WTC11 (cell line): ENCODE measurements at regions not wholly inside any gene's neighbourhood (a gene's known extent, or its start where the extent isn't known, plus 50 kb on each side); places are given as distances from the start of the nearest gene placed in this dataset.

Experiments used
- ATAC-seq: fragments of 200-7000 bp; cut with Tn5 transposase; 2 replicates; pipeline ENCODE4 v1.10.0; 2021; ENCODE audit warnings: mild to moderate bottlenecking, moderate library complexity
- CTCF ChIA-PET: fragments of 300-600 bp; sonication (Branson Sonifier 250); formaldehyde crosslinking; loops from one replicate; lab custom pipeline; 2021; ENCODE audit warnings: antibody characterized with exemption; lab: Charles Lee
- POLR2A ChIA-PET: fragments of 350-600 bp; sonication (Branson Sonifier 250); formaldehyde crosslinking; loops from one replicate; lab custom pipeline; 2021; ENCODE audit warnings: antibody characterized with exemption; lab: Charles Lee
- DNase-seq: peaks from one replicate; pipeline ENCODE4 v3.0.0; 2021; ENCODE audit warnings: low spot score
- H3K27ac Mint-ChIP-seq: 2 replicates; pipeline ENCODE4 v1.8.0; 2021; ENCODE audit warnings: mixed read lengths
- H3K27me3 Mint-ChIP-seq: 2 replicates; pipeline ENCODE4 v1.8.0; 2021; ENCODE audit warnings: low read depth, mild to moderate bottlenecking, moderate library complexity, mixed read lengths
- H3K36me3 Mint-ChIP-seq: 2 replicates; pipeline ENCODE4 v1.8.0; 2021; ENCODE audit warnings: mixed read lengths
- H3K4me1 Mint-ChIP-seq: 2 replicates; pipeline ENCODE4 v1.8.0; 2022; ENCODE audit warnings: mixed read lengths
- H3K4me3 Mint-ChIP-seq: 2 replicates; pipeline ENCODE4 v1.8.0; 2021; ENCODE audit warnings: mild to moderate bottlenecking, moderate library complexity, mixed read lengths
- H3K9me3 Mint-ChIP-seq: 2 replicates; pipeline ENCODE4 v1.8.0; 2021; ENCODE audit warnings: mixed read lengths
- ELF4 ChIP-seq: sonication (generic); formaldehyde crosslinking; IDR thresholded peaks from 2 replicates; pipeline ENCODE4 v1.8.1; 2022; ENCODE audit warnings: low read depth, mild to moderate bottlenecking, moderate library complexity, missing genetic modification reagents
- ESRRA ChIP-seq: sonication (generic); formaldehyde crosslinking; IDR thresholded peaks from 2 replicates; pipeline ENCODE4 v1.8.1; 2022; ENCODE audit warnings: mild to moderate bottlenecking, missing genetic modification reagents, borderline replicate concordance
- JUN ChIP-seq: sonication (generic); formaldehyde crosslinking; IDR thresholded peaks from 2 replicates; pipeline ENCODE4 v1.8.0; 2023; ENCODE audit warnings: mild to moderate bottlenecking, missing genetic modification reagents
- NFE2L1 ChIP-seq: sonication (generic); formaldehyde crosslinking; IDR thresholded peaks from 2 replicates; pipeline ENCODE4 v1.8.1; 2023; ENCODE audit warnings: missing genetic modification reagents
- TF ChIP-seq, protein P1 (sequence below): fragments of 250-450 bp; sonication (Bioruptor Pico); IDR thresholded peaks from 2 replicates; pipeline ENCODE4 v1.8.0; 2021; ENCODE audit warnings: mild to moderate bottlenecking
- TF ChIP-seq, protein P2 (sequence below): fragments of 250-450 bp; sonication (Bioruptor Pico); IDR thresholded peaks from 2 replicates; pipeline ENCODE4 v1.9.0; 2021; ENCODE audit warnings: mild to moderate bottlenecking
- TF ChIP-seq, protein P3 (sequence below): sonication (generic); formaldehyde crosslinking; IDR thresholded peaks from 2 replicates; pipeline ENCODE4 v1.8.0; 2022; ENCODE audit warnings: mild to moderate bottlenecking, missing genetic modification reagents
- TF ChIP-seq, protein P4 (sequence below): sonication (generic); formaldehyde crosslinking; IDR thresholded peaks from 2 replicates; pipeline ENCODE4 v1.8.1; 2023; ENCODE audit warnings: mild to moderate bottlenecking, missing genetic modification reagents
- TF ChIP-seq, protein P5 (sequence below): sonication (generic); formaldehyde crosslinking; IDR thresholded peaks from 2 replicates; pipeline ENCODE4 v1.8.0; 2022; ENCODE audit warnings: mild to moderate bottlenecking, missing genetic modification reagents
- TF ChIP-seq, protein P6 (sequence below): fragments of 250-450 bp; sonication (Bioruptor Pico); IDR thresholded peaks from 2 replicates; pipeline ENCODE4 v2.1.2; 2022; ENCODE audit warnings: mild to moderate bottlenecking, moderate library complexity
- TF ChIP-seq, protein P7 (sequence below): sonication (generic); formaldehyde crosslinking; IDR thresholded peaks from 2 replicates; pipeline ENCODE4 v1.8.1; 2023; ENCODE audit warnings: mild to moderate bottlenecking, missing genetic modification reagents

DNA sequence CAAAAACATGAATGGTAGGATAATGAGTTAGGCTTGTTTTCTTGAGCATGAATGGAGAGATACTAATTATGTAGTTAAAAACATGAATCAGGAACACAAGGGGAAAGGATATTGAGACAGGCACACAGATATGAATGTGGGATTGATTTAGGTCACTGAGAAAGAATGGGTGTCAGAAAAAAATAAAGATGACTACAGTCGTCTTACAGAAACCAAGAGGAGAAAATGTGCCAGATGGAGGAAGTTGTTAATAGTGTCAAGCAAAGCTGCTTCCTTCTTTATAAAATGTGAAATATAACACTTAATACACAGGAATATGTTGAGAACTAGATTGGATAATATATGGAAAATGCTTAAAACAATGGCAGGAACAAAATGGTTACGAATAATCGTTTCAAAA lies 173.3 kb upstream of the BET1 start (continued):
- TF ChIP-seq ELF4 (CRISPR knock-in tag) = no peak
- TF ChIP-seq, protein P1, sequence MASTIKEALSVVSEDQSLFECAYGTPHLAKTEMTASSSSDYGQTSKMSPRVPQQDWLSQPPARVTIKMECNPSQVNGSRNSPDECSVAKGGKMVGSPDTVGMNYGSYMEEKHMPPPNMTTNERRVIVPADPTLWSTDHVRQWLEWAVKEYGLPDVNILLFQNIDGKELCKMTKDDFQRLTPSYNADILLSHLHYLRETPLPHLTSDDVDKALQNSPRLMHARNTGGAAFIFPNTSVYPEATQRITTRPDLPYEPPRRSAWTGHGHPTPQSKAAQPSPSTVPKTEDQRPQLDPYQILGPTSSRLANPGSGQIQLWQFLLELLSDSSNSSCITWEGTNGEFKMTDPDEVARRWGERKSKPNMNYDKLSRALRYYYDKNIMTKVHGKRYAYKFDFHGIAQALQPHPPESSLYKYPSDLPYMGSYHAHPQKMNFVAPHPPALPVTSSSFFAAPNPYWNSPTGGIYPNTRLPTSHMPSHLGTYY (CRISPR knock-in tag) = no peak
- TF ChIP-seq, protein P2, sequence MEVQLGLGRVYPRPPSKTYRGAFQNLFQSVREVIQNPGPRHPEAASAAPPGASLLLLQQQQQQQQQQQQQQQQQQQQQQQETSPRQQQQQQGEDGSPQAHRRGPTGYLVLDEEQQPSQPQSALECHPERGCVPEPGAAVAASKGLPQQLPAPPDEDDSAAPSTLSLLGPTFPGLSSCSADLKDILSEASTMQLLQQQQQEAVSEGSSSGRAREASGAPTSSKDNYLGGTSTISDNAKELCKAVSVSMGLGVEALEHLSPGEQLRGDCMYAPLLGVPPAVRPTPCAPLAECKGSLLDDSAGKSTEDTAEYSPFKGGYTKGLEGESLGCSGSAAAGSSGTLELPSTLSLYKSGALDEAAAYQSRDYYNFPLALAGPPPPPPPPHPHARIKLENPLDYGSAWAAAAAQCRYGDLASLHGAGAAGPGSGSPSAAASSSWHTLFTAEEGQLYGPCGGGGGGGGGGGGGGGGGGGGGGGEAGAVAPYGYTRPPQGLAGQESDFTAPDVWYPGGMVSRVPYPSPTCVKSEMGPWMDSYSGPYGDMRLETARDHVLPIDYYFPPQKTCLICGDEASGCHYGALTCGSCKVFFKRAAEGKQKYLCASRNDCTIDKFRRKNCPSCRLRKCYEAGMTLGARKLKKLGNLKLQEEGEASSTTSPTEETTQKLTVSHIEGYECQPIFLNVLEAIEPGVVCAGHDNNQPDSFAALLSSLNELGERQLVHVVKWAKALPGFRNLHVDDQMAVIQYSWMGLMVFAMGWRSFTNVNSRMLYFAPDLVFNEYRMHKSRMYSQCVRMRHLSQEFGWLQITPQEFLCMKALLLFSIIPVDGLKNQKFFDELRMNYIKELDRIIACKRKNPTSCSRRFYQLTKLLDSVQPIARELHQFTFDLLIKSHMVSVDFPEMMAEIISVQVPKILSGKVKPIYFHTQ (CRISPR knock-in tag) = no peak
- TF ChIP-seq, protein P3, sequence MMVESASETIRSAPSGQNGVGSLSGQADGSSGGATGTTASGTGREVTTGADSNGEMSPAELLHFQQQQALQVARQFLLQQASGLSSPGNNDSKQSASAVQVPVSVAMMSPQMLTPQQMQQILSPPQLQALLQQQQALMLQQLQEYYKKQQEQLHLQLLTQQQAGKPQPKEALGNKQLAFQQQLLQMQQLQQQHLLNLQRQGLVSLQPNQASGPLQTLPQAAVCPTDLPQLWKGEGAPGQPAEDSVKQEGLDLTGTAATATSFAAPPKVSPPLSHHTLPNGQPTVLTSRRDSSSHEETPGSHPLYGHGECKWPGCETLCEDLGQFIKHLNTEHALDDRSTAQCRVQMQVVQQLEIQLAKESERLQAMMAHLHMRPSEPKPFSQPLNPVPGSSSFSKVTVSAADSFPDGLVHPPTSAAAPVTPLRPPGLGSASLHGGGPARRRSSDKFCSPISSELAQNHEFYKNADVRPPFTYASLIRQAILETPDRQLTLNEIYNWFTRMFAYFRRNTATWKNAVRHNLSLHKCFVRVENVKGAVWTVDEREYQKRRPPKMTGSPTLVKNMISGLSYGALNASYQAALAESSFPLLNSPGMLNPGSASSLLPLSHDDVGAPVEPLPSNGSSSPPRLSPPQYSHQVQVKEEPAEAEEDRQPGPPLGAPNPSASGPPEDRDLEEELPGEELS (CRISPR knock-in tag) = no peak
- TF ChIP-seq, all 79 proteins: peak for 0

DNA sequence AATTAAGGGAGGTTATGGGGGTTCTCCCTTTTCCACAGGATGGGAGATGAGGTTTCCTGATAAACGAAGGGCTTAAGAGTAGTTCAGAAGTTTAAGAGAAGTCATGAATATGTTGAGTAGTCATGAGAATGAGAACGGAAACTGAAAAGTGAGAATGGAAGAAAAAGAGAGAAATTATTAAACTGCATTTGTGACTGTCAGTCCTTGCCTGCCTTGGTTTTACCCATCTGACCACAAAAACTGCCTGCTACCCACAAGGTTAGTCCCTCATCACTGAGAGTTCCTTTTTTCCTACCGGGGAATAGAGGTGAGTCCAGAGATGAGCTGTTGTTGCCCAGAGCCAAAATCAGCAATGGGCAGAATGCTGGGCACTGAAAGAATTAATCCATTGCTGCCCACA lies 174.1 kb upstream of the BET1 start:
- Mint-ChIP-seq H3K4me1 (peaks cover 1% of the 10 kb centered on the region), H3K4me3 (no peak overlapping the region), H3K36me3 (no peaks in the 10 kb centered on the region), H3K27me3 (no peaks in the 10 kb centered on the region)
- POLR2A ChIA-PET = no interaction called here
- TF ChIP-seq, protein P4, sequence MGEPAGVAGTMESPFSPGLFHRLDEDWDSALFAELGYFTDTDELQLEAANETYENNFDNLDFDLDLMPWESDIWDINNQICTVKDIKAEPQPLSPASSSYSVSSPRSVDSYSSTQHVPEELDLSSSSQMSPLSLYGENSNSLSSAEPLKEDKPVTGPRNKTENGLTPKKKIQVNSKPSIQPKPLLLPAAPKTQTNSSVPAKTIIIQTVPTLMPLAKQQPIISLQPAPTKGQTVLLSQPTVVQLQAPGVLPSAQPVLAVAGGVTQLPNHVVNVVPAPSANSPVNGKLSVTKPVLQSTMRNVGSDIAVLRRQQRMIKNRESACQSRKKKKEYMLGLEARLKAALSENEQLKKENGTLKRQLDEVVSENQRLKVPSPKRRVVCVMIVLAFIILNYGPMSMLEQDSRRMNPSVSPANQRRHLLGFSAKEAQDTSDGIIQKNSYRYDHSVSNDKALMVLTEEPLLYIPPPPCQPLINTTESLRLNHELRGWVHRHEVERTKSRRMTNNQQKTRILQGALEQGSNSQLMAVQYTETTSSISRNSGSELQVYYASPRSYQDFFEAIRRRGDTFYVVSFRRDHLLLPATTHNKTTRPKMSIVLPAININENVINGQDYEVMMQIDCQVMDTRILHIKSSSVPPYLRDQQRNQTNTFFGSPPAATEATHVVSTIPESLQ (CRISPR knock-in tag) = no peak
- TF ChIP-seq, protein P5, sequence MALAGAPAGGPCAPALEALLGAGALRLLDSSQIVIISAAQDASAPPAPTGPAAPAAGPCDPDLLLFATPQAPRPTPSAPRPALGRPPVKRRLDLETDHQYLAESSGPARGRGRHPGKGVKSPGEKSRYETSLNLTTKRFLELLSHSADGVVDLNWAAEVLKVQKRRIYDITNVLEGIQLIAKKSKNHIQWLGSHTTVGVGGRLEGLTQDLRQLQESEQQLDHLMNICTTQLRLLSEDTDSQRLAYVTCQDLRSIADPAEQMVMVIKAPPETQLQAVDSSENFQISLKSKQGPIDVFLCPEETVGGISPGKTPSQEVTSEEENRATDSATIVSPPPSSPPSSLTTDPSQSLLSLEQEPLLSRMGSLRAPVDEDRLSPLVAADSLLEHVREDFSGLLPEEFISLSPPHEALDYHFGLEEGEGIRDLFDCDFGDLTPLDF (CRISPR knock-in tag) = no peak
- TF ChIP-seq, all 79 proteins: peak for 0
- ATAC-seq (no peak), DNase-seq (no peak)
- CTCF ChIA-PET = no interaction called here
- no peak overlapping the region for H3K27ac Mint-ChIP-seq
- no peaks in the 10 kb centered on the region for H3K9me3 Mint-ChIP-seq

DNA sequence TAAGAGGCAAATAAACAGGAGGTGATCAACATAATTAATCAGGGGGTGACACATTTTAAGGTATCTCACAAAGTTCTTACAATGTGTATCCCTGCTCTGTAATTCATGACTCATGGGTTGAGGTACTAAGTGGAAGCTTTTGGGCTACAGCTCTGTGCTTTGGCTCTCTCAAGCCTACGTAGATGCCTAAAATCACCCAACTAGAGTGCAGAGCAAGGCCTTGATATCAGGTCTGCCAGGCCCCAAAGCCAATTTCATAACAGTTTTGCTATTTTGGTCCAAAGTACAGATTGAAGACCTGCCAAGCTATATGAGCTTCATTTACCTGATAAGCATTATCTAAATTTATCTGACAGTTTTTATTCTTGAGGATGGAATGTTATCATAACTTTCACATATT lies 175.3 kb upstream of the BET1 start:
- Mint-ChIP-seq H3K4me3 (no peak overlapping the region), H3K36me3 (no peaks in the 10 kb centered on the region), H3K27me3 (no peaks in the 10 kb centered on the region), H3K9me3 (no peaks in the 10 kb centered on the region), H3K4me1 (peaks cover 5% of the 10 kb centered on the region), H3K27ac (no peak overlapping the region)
- ChIA-PET CTCF (no interaction called here), POLR2A (no interaction called here)
- no peak for DNase-seq
- TF ChIP-seq JUN = no peak
- TF ChIP-seq, protein P6, sequence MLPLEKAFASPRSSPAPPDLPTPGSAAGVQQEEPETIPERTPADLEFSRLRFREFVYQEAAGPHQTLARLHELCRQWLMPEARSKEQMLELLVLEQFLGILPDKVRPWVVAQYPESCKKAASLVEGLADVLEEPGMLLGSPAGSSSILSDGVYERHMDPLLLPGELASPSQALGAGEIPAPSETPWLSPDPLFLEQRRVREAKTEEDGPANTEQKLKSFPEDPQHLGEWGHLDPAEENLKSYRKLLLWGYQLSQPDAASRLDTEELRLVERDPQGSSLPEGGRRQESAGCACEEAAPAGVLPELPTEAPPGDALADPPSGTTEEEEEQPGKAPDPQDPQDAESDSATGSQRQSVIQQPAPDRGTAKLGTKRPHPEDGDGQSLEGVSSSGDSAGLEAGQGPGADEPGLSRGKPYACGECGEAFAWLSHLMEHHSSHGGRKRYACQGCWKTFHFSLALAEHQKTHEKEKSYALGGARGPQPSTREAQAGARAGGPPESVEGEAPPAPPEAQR (CRISPR knock-in tag) = no peak
- TF ChIP-seq, protein P7, sequence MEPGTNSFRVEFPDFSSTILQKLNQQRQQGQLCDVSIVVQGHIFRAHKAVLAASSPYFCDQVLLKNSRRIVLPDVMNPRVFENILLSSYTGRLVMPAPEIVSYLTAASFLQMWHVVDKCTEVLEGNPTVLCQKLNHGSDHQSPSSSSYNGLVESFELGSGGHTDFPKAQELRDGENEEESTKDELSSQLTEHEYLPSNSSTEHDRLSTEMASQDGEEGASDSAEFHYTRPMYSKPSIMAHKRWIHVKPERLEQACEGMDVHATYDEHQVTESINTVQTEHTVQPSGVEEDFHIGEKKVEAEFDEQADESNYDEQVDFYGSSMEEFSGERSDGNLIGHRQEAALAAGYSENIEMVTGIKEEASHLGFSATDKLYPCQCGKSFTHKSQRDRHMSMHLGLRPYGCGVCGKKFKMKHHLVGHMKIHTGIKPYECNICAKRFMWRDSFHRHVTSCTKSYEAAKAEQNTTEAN (CRISPR knock-in tag) = no peak
- TF ChIP-seq NFE2L1 (CRISPR knock-in tag) = no peak
- no peak for TF ChIP-seq ESRRA (CRISPR knock-in tag)
- ATAC-seq = no peak
